D341Med (cell line): ENCODE measurements at regions not wholly inside any gene's neighbourhood (a gene's known extent, or its start where the extent isn't known, plus 50 kb on each side); places are given as distances from the start of the nearest gene placed in this dataset.

Source experiments
- DNase-seq: peaks from one replicate; pipeline ENCODE4 v3.0.0; 2012; ENCODE audit warnings: low spot score

GRCh38 chr9:109912726-109913460, 132.9 kb downstream of the PALM2AKAP2 start:
- DNase-seq: no peak

GRCh38 chr9:109913461-109913810, 133.4 kb downstream of the PALM2AKAP2 start:
- DNase-seq: no peak

- no peak for DNase-seq
Measured at GRCh38 chr9:109914280-109915027, 134.5 kb downstream of the PALM2AKAP2 start.

GRCh38 chr9:109916316-109916715, 136.3 kb downstream of the PALM2AKAP2 start:
- no peak for DNase-seq

GRCh38 chr9:109918339-109919163, 138.6 kb downstream of the PALM2AKAP2 start:
- no peak for DNase-seq

GRCh38 chr9:109919736-109920408, 139.9 kb downstream of the PALM2AKAP2 start:
- no peak for DNase-seq

GRCh38 chr9:109922617-109923470, 142.8 kb downstream of the PALM2AKAP2 start:
- DNase-seq: no peak

GRCh38 chr9:109923471-109923760, 143.4 kb downstream of the PALM2AKAP2 start:
- DNase-seq: no peak

- no peak for DNase-seq
Measured at GRCh38 chr9:109923806-109924205, 143.8 kb downstream of the PALM2AKAP2 start.

- DNase-seq: no peak
Measured at GRCh38 chr9:109925799-109926198, 145.8 kb downstream of the PALM2AKAP2 start.

- DNase-seq: no peak
Measured at GRCh38 chr9:109926421-109926869, 146.4 kb downstream of the PALM2AKAP2 start.

- no peak for DNase-seq
Measured at GRCh38 chr9:109931623-109932022, 151.6 kb downstream of the PALM2AKAP2 start.

GRCh38 chr9:109934136-109934856, 154.3 kb downstream of the PALM2AKAP2 start:
- DNase-seq: no peak

GRCh38 chr9:109934857-109935215, 154.8 kb downstream of the PALM2AKAP2 start:
- no peak for DNase-seq

- no peak for DNase-seq
Measured at GRCh38 chr9:109935406-109936087, 155.5 kb downstream of the PALM2AKAP2 start.

GRCh38 chr9:109937861-109938453, 158.0 kb downstream of the PALM2AKAP2 start:
- no peak for DNase-seq

GRCh38 chr9:109939698-109940342, 159.8 kb downstream of the PALM2AKAP2 start:
- no peak for DNase-seq

- no peak for DNase-seq
Measured at GRCh38 chr9:109940561-109940960, 160.6 kb downstream of the PALM2AKAP2 start.

GRCh38 chr9:109941771-109942170, 161.8 kb downstream of the PALM2AKAP2 start:
- DNase-seq: no peak
